ENCODE measurements at regions not wholly inside any gene's neighbourhood (a gene's known extent, or its start where the extent isn't known, plus 50 kb on each side); places are given as distances from the start of the nearest gene placed in this dataset.

GRCh38 chr6:3596766-3597165, 139.9 kb upstream of the SLC22A23 start:
- TF ChIP-seq POLR2A (IDR thresholded peaks at IDR 0.05) (no peak), CTCF (IDR thresholded peaks at IDR 0.05 in 8 of 11, conservative IDR thresholded peaks at IDR 0.05 in 3 of 11) (no peak)

Measured in spleen (tissue), 7 donors.